ENCODE measurements at regions not wholly inside any gene's neighbourhood (a gene's known extent, or its start where the extent isn't known, plus 50 kb on each side); places are given as distances from the start of the nearest gene placed in this dataset.
"Not testable (repeated sequence)": the region's sequence is repeated elsewhere in the genome, so short reads cannot be mapped to it uniquely, and the experiment has no call there.

DNA sequence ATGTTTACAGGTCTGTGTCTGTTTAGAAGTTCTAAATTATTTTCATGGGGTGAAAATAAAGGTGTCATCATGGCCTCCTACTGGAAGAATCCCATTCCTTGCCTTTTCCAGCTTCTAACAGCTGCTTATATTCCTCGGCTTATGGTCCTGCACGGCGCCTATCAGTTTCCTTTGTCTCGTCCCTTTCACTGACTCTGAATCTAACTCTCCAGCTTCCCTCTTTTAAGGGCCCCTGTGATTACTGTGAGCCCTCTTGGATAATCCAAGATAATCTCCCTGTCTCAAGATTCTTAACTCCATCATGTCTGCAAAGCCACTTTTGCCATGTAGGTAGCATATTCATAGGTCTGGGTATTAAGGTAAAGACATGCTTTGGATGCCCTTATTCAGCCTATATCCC lies 441.0 kb upstream of the ERCC4 start:
- DNase-seq = no peak

DNA sequence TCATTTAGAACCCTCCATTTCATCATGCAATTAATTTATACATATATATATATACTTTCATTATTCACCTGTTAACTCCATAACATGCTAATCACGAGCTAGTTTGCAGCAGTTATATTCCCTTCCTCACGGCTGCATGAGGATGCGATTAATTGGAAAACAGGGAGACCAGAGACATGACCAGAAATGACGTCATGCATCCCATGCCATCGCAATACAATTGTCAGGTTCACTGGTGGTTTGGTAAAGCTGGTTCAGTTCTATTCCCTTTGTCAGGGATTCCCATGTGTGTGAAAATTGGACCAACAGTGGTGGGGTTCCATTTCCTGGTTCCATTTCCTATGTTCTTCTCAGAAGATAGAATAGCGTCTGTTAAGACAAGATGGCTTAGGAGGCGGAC lies 440.4 kb upstream of the ERCC4 start:
- DNase-seq = no peak

DNA sequence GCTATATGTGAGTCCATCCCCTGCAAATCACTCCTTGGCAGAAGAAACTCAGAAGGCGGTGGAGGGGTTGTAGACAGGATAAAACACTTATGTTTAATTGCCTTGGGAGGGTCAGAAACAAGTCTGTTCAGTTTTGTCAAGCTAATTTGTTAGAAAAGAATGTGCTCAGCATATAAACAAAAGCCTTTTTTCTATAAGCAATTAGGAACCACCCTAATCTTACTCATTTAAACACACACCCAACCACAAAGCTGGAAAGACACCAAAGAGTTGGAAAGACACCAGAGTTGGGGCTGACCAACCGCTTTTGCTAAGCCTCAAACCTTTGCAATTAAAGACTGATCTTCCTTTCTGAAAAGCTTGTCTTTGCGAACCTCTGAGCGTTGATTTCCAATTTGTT lies 439.2 kb upstream of the ERCC4 start:
- DNase-seq = no peak

DNA sequence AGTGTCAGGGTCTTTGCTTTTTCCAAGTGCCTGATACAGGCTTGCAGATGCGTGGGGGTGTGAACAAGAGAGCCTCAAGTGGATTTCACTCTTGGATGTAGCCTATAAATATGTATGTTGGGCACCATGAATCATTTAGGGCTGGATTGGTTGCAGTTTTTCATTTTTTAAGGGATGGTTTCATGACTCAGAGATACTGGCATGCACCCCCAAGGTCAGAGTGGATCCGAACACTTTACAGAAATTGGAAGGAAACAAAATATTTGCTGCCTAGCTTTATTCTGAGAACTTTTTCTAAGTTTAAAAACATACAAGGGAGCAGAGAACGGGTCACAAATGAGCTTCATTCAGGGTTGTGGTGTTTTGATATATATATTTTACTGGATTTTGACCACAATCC lies 436.8 kb upstream of the ERCC4 start:
- DNase-seq = no peak

DNA sequence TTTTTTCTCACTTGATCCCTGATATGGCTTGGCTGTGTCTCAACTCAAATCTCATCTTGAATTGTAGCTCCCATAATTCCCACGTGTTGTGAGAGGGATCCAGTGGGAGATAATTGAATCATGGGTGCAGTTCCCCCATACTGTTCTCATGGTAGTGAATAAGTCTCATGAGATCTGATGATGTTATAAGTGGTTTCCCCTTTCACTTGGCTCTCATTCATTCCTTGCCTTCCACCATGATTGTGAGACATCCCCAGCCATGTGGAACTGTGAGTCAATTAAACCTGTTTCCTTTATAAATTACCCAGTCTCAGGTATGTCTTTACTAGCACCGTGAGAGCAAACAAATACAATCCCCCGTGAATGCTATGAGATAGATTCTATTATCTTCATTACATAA lies 430.5 kb upstream of the ERCC4 start:
- not testable (repeated sequence) for DNase-seq

DNA sequence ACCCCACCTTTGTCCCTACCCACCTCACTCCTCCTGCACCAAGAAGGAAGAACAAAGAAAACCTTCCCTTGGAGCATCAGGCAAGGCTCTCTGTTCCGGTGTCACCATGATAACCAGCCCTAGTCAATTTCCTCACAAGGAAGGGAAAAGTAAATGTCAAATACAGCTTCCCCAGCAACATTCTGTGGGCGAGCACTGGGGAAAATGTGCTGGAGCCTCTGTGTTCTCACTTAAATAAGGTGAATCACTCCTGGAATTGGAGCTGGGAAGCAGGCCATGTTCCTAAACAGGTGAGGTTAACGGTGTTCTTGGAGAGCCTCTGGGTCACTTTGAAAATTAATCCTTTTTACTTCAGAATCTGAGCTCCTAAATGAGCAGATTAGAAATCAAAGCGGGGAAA lies 427.9 kb upstream of the ERCC4 start:
- no peak for DNase-seq

DNA sequence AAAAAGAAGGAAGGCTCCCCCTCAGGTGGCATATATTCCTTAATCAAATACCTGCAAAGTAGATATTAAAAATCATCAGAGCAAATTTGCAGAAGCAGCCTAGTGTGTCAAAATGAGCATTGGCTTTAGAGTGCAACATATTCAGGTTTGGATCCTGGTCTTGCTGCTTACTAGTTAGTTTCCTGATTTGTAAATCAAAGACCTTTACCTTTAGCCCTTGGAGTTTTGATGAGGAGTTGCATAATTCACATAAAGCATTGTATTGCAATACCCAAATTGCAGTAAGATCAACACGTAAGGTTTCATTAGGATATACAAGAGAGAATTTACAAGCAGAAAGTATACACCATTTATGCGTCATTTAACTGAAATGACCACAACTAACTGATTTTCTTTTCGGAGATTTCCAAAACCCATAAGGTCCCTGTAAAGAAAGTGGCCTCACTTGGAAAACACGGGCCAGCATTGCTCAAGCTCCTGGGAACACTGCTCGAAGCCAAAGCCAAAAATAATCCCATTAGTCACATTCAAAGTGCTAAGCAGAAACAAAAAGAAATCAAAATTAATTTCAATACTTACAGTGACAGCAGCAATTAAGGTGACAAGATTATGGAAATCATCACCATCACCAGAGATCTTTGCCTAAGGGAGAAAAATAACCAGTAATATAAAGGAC lies 415.9 kb upstream of the ERCC4 start:
- no peak for DNase-seq

DNA sequence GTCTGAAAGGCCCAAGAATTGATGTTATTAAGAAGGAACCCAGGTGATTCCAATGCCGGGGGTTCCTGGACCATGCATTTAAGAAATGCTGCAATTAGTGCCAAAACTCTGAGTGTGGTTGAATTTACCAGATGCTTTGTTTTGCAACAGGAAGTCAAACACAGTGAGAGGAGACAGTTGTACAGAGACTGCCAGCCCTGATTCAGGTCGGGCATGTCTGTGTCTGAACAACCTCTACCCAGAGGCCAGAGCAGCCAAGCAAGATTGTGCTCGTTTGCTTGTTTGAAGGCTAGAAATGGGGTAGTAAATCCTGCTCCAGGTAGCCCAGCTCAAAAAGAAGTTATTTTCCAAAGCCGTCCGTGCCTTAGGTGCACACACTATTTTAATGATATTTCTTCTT lies 412.4 kb upstream of the ERCC4 start:
- no peak for DNase-seq

DNA sequence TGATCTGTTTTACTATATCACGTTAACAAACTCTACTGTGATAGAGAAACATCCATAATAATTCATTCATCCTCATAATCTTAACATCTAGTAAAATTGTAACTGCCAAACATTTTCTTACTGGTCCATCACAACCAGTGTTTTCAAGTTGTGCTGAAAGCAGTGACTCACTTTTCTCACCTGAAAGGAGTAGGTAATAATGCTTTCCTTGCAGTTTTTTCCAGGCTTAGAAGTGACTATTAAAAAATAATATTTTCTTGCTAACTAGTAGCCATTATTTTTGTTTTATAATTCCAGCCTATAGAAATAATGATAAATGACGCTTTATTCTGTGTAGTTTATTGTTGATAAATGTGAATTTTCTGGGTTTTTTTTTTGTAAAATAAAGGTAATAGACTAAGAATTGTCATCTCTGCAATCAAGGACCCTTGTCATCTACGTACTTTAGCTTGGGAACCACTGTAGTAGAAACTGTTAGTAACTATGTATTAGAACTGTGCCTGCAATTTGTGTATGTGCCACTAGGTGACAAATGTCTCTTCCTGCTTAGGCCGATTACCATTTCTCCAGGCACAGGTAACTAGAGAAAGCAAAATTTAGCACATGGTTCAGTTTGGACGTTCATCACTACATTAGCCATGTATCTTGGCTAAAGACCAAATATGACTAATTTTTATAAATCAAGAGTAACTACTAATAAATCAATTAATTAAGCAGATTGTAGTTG lies 409.4 kb upstream of the ERCC4 start:
- DNase-seq = no peak

DNA sequence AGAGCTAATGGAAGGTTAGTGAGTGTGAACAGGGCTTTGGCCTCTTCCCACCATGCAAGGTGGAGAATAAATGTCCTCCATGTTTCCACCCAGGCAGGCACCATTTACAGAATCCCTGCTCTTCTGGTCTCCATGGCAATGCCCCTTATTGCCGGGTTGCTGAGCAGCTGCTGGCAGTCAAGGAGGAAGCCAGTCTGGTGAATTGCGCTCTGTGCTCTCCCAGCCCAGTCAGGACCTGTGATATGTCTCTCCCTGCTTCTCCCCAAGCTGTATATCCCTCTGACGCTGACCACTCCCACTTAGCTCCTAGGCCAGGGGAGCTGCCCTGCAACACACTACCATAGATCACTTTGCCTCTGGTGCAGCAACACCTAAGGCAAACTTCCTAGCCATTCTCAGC lies 402.1 kb upstream of the ERCC4 start:
- no peak for DNase-seq

DNA sequence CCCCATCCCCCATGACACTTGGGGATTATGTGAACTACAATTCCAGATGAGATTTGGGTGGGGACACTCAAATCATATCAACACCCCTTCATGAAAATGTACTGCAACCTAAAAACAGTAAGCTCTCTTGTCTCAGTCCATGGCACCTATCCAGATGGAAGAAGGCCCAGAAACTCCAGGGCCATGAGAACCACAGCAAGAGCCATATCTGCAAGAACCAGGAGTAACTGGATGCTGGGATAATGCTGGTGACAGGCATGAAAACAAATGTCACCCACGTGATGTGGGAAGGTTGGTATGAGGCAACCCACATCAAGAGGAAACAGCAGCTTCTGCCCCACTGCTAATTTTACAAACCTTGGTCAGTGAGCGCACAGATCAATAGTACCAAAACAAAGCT lies 400.1 kb upstream of the ERCC4 start:
- DNase-seq = no peak

DNA sequence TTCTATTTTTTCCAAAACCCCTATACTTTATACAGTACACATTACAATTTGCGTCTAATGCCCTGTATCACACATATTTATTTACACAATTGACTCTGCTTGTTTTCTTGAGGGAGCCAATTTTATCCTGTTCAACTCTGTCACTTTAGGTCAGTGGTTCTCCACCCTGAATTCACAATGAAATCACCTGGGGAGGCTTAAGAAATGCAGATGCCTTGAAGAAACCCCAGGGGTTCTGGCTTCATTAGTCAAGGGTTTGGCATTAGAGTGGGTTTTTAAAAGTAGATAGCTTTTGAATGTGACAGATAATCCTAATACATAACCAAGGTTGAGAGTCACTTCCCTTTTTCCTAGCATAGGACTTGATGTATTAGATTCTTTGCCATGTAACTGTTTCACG lies 398.6 kb upstream of the ERCC4 start:
- DNase-seq = no peak

DNA sequence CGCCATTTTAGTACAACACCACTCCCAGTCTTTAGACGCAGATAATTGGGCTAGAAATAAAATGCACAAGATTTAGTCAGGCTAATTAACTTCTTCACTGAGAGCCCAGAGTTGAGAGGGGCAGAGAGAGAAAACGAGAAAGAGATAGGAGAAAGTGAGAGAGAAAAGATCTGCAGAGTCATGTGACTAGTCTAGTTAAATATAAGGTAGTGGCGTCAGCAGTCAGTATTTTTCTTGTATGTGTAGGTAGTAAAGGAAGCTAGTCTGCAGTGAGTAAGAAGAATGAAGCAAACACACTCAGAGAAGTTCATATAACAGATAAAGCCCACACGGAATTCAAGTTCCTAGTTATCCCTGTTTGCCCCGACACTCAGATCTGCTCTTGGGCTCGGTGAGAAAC lies 392.6 kb upstream of the ERCC4 start:
- no peak for DNase-seq

DNA sequence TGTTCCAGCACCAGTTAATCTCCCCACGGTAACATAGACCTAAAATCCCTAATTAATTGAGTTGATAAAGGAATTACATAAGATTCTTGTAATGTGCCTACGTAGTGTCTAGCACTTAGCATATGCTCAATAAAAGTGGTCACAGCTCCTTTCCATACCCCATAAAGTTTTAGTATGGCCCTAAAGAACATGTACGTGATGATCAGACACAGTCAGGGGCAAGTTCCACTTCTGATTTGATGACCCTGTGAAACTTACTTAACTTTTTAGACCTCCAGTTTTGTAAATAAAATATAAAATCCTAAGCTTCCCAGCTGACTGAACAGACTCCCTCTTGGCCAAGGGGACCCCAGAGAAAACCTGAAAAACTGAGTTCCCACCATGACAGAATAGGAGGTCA lies 391.3 kb upstream of the ERCC4 start:
- DNase-seq = no peak

DNA sequence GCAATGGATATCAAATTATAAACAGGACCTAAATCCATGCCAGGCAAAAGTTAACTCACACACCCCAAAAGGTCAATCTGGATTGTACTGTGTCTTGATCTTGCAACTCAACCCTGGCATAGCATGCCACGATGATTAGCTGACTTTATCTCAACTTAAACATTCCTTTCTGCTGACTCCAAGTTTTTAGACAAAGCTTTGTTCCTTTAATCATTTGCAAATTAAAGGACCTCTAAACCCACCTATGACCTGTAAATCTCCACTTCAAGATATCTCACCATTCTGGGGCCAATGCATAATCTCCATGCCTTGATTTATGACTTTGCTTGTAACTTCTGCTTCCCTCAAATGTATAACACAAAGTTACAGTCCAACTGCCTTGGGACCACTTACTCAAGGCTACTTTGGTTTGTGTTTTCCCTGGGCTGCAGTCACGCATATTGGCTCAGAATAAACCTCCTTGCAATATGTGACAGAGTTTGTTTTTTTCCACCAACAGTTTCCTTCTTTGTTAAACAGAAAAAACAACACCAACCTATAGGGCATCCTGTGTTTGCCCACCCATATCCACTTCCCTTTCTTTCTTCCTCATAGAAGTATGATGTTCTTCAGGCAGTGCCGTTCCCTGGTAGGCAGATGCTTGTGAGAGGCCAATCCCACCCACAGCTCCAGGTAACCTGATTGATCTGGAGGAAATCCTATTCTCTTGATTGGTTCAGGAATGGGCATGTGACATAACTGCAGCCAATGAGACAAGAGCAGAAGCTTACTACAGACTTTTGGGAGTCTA lies 390.6 kb upstream of the ERCC4 start:
- no peak for DNase-seq

DNA sequence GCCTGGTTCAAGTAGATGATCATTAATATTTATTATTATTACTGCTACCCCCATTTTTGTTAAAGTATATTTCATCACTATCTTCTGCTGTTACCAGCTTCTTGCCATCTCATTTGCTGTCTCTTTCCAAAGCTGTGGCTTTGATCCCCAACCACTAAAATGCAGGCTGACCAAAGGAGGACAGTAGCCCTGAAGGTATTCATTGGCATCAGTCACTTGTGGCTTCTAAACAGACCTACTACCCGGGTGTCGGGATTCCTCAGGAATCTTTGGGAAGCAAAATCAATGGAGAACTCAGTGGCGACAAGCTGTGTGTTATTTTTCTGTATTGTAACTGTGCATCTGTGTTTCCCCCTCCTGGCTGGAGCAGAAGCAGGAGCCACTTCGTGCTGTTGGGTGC lies 379.2 kb upstream of the ERCC4 start:
- no peak for DNase-seq

DNA sequence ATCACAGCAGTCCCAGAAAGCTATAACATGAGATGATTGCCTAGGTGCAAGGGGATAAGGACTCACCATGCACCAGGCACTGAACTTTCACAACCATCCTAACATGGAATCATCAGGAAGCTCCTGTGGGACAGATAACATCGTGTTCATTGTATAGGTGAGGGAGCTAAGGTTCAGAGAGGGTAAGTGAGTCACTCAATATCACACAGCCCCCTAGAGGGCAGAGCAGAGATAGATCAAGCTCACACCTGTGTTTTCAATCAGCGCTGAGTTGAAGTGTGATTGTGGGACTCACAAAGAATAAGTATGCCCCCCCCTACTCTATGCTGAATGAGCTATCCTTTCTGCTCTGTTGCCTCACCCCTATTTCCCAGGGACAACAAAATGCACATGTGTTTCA lies 377.7 kb upstream of the ERCC4 start:
- no peak for DNase-seq

DNA sequence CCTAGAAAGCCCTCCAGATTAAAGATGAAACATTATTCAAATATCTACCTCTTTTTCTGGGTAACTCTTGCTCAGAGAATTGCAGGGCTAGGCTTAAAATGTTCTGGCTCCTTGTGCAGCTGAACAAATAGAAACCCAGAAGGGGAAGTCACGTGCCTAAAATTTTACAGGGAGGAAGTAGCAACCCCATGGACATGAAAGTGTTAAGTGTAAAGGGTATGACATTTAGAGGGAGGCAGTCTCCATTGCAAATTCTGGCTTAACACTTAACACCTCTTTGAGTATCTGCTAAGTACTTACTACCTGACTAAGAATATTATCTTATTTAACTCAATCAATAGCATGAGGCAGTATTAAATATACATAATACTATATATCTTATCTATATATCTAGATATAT lies 376.1 kb upstream of the ERCC4 start:
- no peak for DNase-seq

DNA sequence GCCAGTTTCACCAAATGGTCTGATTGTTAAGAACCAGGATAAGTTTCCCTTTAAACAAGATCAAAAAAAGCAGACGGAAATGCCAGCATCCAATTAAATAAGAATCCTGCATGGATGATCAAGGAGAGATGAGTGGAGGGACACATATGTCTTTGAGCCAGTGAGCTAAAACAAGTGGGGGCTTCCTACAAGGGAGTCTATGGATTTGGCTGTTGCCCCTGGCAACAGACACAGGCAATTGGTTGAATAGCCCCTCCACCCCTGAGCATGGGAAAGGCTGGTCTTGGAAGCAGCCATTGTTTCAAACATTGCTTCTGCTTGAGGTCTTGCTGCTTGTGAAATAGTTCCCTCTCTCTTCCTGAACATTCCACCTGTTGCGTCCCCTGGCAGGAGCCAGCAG lies 374.7 kb upstream of the ERCC4 start:
- no peak for DNase-seq

DNA sequence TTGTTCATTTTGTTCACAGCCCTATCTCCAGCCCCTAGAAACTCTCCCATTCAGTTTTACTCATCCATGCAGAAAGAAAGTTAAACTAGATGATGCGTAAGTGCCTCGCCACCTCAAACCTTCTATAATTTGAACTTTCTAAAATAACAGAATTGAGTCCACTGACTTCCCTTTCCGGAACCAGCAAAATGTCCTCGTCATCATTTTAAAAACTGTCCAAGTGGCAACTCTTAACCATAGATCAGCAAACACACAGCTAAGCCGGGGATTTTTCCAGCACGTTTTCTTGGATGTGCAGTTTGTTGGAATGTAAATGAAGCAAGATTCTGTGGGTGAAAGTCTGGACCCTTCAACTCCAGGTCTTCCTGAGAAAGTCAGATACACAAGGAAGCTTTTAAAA lies 369.7 kb upstream of the ERCC4 start:
- no peak for DNase-seq

DNA sequence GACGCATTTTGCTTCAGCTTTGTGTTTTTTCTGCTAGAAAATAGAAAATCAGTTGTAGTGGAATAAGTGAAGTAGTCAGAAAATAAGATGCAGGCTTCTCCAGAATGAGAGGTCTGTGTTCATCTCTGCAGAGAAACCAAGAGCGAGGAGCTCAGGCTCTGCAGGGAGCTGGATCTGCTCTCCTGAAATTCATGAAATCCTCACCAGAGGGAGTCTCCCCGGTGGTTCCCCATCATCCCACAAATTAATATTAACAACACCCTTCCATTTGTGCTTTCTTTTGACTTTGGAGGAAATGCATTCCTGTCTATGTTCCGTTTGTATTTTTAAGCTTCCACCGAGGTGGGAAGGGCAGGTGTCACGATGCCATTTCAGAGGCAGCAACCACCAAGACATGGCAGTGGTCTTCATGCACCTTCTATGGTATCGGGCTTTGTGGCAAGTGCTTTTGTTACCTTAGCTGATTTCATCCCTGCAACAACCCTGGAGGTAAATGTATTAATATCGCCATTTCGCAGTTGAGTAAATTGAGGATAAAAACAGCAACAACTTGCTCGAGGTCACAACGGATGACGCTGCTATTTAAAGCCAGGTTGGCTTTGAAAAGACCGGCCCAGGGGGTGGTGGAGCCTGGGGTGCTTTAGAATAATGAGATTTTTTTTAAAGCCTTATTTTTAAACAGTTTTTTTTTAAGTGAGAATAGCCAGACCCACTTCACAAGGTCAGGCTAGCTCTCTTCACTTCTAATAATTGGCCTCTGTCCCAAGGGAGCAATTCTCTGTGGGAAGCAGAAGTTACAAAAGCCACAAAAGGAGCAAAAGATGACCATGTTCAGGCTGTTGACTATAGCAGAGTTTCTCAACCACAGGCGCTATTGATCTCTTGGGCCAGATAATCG lies 367.6 kb upstream of the ERCC4 start:
- DNase-seq = no peak

DNA sequence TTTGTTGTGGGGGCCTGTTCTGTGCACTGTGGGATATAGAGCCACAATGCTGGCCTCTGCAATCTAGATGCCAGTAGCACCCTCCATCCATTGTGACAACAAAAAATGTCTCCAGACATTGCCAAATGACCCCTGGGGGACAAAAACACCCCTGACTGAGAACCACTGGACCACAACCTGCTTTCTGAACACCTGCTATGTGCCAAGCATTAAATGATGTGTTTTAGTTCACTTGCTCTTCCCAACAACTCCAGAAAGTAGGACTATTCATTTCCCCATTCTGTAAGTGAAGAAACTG lies 367.0 kb upstream of the ERCC4 start:
- no peak for DNase-seq

DNA sequence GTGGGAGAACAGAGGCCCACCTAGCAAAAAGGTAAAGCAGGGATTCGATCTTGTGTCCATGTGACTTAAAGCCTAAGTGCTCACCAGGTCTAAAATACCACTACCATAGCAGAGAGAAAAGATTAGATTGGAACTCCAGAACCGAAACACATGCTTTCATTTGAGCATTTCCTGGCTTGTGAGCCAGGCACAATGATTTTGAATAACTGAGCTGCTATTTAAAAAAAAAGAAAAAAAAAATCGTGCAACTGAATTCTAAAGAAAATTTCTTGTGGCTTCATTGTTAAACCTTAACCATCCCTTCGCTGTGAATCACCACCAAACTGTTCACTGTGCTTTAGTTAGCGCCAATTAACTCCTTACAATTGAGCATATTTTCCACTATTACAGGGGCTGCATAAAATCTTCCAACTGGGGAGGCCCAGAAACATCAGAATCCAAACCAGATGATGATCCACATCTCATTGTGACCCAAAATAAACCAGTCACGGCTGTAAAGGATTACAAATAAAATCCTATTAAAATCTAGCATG lies 366.4 kb upstream of the ERCC4 start:
- DNase-seq = no peak

Data from HCEC 1CT (cell line).